GM12874 (cell line): ENCODE measurements at regions not wholly inside any gene's neighbourhood (a gene's known extent, or its start where the extent isn't known, plus 50 kb on each side); places are given as distances from the start of the nearest gene placed in this dataset.

Source experiments
- TF ChIP-seq, protein P1 (sequence below): IDR thresholded peaks from 2 replicates; pipeline ENCODE4 v1.5.1; 2011; ENCODE audit warnings: low read depth, mild to moderate bottlenecking, control low read depth, low read length, moderate library complexity; ENCODE audit not compliant: insufficient read depth

GRCh38 chr11:33438301-33438700, 181.1 kb downstream of the HIPK3 start:
- TF ChIP-seq, protein P1, sequence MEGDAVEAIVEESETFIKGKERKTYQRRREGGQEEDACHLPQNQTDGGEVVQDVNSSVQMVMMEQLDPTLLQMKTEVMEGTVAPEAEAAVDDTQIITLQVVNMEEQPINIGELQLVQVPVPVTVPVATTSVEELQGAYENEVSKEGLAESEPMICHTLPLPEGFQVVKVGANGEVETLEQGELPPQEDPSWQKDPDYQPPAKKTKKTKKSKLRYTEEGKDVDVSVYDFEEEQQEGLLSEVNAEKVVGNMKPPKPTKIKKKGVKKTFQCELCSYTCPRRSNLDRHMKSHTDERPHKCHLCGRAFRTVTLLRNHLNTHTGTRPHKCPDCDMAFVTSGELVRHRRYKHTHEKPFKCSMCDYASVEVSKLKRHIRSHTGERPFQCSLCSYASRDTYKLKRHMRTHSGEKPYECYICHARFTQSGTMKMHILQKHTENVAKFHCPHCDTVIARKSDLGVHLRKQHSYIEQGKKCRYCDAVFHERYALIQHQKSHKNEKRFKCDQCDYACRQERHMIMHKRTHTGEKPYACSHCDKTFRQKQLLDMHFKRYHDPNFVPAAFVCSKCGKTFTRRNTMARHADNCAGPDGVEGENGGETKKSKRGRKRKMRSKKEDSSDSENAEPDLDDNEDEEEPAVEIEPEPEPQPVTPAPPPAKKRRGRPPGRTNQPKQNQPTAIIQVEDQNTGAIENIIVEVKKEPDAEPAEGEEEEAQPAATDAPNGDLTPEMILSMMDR = no peak

DNA sequence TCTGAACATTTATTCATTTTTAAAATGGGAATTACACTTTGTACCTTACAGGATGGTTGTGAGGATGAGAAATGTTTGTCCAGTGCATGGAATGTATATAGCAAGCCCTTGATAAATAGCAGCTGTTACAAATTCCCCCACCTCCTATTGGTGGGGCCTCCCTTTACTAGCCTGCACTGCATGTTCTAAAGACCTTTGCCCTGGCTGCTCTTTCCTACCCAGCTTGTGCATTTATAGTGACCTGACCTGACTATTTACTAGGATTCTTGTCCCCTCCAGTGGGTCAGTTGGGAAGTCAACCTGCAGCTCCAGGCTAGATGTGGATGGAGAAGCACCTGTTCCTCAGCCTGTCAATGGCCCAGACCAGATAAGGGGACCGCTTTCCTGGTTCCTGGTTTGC, 180.3 kb downstream of the HIPK3 start:
- TF ChIP-seq, protein P1 = no peak

DNA sequence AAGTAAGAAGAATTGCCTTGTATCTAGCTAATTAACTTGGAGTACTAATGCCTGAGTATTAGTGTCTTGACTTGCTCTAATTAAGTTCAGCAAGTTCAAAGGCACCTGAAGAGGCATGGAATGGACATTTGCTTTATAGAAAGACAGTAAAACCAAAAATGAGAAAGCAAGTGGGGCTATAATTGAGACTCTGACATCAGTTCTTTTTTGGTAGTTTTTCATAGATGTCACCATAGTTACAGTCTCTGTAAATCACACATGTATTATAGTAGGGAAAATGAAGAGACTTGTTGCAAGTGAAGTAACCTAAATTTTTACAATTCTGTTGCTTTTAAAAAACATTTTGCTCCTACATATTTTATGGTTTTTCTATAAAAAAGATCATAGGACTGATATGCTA, 178.0 kb downstream of the HIPK3 start:
- TF ChIP-seq, protein P1 = no peak

DNA sequence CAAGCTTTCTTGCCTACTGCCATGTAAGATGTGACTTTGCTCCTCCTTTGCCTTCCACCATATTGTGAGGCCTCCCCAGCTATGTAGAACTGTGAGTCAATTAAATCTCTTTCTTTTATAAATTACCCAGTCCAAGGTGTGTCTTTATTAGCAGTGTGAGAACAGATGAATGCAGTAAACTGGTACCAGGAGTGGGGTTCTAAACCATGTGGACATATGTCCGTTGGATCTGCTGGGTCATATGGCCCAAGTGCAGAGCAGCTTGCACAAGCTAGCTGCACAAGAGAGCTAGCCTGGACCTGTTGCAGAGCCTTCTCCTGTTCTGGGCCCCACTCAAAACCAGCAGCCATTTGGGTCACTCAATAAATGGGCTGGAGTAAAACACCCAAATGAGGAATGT, 177.1 kb downstream of the HIPK3 start:
- TF ChIP-seq, protein P1 = no peak

DNA sequence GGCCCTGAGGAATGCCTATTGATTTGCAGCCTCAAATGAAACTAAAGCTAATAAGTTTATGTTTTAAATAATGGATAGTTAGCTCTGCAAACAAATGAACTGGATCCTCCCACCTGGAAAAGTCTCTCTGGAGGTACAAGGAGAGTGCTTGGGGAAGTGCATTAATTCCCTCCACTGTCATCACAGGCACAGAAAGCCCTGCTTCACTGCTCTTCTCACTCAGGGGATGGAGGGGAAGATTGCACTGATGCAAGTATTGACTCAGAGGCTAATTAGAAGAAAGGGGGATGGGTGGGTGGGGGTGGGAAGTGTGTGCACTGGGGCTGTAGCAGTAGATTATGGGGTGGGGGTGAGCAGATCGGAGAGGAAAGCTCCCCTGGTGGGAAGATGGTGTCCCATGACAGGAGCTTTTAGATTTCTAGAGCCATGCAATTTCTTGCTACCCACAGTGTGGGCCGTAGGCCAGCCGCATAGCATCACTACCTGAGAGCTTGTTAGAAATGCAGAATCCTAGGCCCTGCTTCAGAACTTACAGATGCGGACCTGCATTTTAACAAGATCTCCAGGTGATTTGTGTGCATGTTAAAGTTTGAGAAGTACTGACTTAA, 163.9 kb downstream of the HIPK3 start:
- TF ChIP-seq, protein P1 = no peak

- TF ChIP-seq, protein P1 = no peak
These were observed 162.7 kb downstream of the HIPK3 start for GRCh38 chr11:33419924-33420323.

DNA sequence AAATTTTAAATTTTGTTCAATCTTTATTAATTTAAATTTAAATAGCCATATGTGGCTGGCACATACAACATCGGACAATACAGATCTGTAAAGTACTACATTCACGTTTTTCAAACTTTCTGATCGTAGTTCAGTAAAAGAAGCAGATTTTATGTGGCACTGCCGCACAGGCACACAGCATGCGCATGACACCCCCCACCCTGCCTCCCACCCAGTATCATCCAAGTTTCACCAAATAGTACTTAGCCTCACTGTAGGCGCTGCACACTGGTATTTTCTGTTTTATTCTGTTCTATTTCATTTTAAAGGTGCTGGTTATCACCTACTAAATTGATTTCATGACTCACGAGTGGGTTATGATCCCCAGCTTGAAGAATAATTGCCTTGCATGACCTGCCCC, 159.9 kb downstream of the HIPK3 start:
- TF ChIP-seq, protein P1 = no peak

GRCh38 chr11:33413301-33413700, 156.1 kb downstream of the HIPK3 start:
- TF ChIP-seq, protein P1 = no peak
